BJ (cell line): ENCODE measurements at regions not wholly inside any gene's neighbourhood (a gene's known extent, or its start where the extent isn't known, plus 50 kb on each side); places are given as distances from the start of the nearest gene placed in this dataset.
"Not testable (repeated sequence)": the region's sequence is repeated elsewhere in the genome, so short reads cannot be mapped to it uniquely, and the experiment has no call there.

Experiments
- CTCF ChIA-PET: fragments of 350-600 bp; formaldehyde crosslinking; extraction: SDS; loops from one replicate; lab custom pipeline; 2021; ENCODE audit warnings: antibody characterized with exemption, inconsistent platforms; lab: Yijun Ruan, JAX
- POLR2A ChIA-PET: fragments of 300-600 bp; sonication (Branson Sonifier 250); formaldehyde crosslinking; extraction: SDS; loops from one replicate; lab custom pipeline; 2021; ENCODE audit warnings: antibody characterized with exemption; lab: Charles Lee
- DNase-seq: peaks from one replicate; pipeline ENCODE4 v3.0.0-alpha.2; 2011; ENCODE audit warnings: low read depth
- H3K27me3 ChIP-seq: 2 replicates; pipeline ENCODE4 v1.6.0; 2011; ENCODE audit warnings: low read length; ENCODE audit not compliant: control insufficient read depth, insufficient read depth
- H3K36me3 ChIP-seq: 2 replicates; pipeline ENCODE4 v1.5.1; 2011; ENCODE audit warnings: low read length; ENCODE audit not compliant: control insufficient read depth, insufficient read depth
- H3K4me3 ChIP-seq: 2 replicates; pipeline ENCODE4 v1.5.1; 2011; ENCODE audit warnings: low read depth, mild to moderate bottlenecking, control low read depth, low read length
- TF ChIP-seq, protein P1 (sequence below): IDR thresholded peaks from 2 replicates; pipeline ENCODE4 v1.5.1; 2011; ENCODE audit warnings: low read depth, mild to moderate bottlenecking, control low read depth, inconsistent platforms, low read length, moderate library complexity; ENCODE audit not compliant: insufficient read depth

DNA sequence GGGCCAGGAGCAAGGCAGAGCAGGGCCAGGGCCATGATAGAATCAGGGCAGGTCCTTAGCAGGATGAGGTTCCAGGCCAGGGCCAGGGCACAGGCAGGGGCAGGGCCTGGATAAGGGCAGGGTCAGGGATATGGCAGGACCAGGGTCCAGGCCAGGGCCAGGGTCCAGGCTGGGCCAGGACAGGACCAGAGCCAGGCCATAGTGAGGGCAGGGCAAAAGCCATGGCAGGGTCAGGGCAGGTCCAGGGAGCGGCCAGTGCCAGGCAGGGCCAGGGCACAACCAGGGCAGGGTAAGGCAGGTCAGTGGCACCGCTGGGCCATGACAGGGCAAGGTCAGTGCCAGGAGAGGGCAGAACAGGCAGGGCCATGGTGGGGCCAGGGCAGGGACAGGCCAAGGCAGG is 152.2 kb downstream of the LIPI start:
- ChIA-PET POLR2A (no interaction called here), CTCF (no interaction called here)
- Histone ChIP-seq H3K36me3 (no peaks in the 10 kb centered on the region), H3K4me3 (no peak overlapping the region), H3K27me3 (no peaks in the 10 kb centered on the region)
- TF ChIP-seq, protein P1, sequence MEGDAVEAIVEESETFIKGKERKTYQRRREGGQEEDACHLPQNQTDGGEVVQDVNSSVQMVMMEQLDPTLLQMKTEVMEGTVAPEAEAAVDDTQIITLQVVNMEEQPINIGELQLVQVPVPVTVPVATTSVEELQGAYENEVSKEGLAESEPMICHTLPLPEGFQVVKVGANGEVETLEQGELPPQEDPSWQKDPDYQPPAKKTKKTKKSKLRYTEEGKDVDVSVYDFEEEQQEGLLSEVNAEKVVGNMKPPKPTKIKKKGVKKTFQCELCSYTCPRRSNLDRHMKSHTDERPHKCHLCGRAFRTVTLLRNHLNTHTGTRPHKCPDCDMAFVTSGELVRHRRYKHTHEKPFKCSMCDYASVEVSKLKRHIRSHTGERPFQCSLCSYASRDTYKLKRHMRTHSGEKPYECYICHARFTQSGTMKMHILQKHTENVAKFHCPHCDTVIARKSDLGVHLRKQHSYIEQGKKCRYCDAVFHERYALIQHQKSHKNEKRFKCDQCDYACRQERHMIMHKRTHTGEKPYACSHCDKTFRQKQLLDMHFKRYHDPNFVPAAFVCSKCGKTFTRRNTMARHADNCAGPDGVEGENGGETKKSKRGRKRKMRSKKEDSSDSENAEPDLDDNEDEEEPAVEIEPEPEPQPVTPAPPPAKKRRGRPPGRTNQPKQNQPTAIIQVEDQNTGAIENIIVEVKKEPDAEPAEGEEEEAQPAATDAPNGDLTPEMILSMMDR: no peak
- no peak for DNase-seq

- H3K36me3 ChIP-seq, POLR2A ChIA-PET, H3K27me3 ChIP-seq, H3K4me3 ChIP-seq, CTCF ChIA-PET, DNase-seq: not testable (repeated sequence)
These were observed 152.8 kb downstream of the LIPI start for GRCh38 chr21:14057841-14058481.

DNA sequence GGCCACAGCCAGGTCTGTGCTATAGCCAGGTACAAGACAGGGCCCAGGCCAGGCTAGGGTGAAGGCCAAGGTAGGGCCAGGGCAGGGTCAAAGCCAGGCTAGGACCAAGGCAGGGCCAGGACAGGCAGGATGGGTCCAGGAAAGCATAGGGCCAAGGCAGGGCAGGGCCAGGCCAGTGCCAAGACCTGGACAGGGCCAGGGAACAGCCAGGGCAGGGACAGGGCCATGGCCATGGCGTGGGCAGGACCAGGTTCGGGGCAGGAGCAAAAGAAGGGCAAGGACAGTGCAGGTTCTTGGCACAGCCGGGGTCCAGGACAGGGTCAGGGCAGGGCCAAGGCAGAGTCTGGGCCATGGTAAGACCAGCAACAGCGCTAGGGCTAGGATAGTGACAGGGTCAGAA is 153.4 kb downstream of the LIPI start:
- Histone ChIP-seq H3K4me3 (no peak overlapping the region), H3K27me3 (no peaks in the 10 kb centered on the region), H3K36me3 (no peaks in the 10 kb centered on the region)
- no peak for DNase-seq
- POLR2A ChIA-PET: no interaction called here
- TF ChIP-seq, protein P1: no peak
- CTCF ChIA-PET: no interaction called here

GRCh38 chr21:14056771-14057191 is 154.0 kb downstream of the LIPI start:
- Histone ChIP-seq H3K36me3 (no peaks in the 10 kb centered on the region), H3K27me3 (no peaks in the 10 kb centered on the region), H3K4me3 (no peak overlapping the region)
- ChIA-PET POLR2A (no interaction called here), CTCF (no interaction called here)
- TF ChIP-seq, protein P1: no peak
- DNase-seq: no peak

DNA sequence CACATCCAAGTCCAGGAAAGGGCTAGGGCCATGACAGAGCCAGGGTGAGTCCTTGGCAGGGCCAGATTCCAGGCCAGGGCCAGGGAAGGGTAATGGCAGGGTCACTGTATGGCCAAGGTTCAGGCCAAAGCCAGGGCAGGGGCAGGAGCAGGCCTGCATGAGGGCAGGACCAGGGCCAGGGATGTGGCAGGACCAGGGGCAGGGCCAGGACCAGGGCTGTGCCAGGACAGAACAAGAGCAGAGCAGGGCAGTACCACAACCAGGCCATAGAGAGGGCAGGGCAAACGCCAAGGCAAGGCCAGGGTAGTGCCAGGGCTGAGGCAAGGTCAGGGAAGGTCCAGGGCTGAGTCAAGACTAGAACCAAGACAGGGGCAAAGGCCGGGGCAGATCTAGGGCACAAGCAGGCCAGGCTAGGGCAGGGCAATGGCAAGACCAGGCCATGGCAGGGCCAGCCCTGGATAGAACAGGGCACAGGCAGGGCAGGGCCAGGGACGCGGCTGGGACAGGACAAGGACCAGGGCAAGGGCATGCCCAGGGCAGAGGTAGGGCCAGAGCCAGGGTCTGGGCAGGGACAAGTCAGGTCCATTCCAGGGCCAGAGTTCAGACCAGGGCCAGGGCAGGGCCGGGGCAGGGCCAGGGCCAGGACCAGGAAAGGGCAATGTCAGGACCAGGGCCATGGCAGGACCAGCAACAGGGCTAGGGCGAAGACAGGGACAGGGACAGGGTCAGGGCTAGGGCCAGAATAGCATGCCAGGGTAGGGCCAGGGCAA is 154.8 kb downstream of the LIPI start:
- H3K4me3 ChIP-seq, CTCF ChIA-PET, DNase-seq, POLR2A ChIA-PET, H3K36me3 ChIP-seq, H3K27me3 ChIP-seq: not testable (repeated sequence)

DNA sequence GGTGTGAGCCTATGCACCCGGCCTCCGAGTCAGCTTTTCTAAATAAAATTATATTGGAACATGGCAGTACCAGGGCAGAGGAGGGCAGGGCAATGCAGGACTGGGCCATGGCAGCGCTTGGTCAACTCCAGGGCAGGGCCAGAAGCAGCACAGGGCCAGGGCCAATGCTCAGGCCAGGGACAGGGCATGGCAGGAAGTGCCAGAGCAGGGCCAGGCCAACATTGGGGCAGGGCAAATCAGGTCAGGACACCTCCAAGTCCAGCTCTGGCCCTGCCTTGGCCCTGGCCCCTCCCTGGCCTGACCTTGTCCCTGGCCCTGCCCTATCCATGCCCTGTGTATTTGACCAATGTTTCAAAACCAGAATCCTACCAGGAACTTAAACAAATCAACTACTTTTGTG is 156.1 kb downstream of the LIPI start:
- POLR2A ChIA-PET: no interaction called here
- DNase-seq: no peak
- Histone ChIP-seq H3K27me3 (no peaks in the 10 kb centered on the region), H3K4me3 (no peak overlapping the region), H3K36me3 (no peaks in the 10 kb centered on the region)
- TF ChIP-seq, protein P1: no peak
- CTCF ChIA-PET: no interaction called here
